Mammary epithelial cell (primary cell): ENCODE measurements at regions not wholly inside any gene's neighbourhood (a gene's known extent, or its start where the extent isn't known, plus 50 kb on each side); places are given as distances from the start of the nearest gene placed in this dataset.

ENCODE experiments used
- CTCF ChIP-seq, 2 donors: IDR thresholded peaks in 1 of 2; conservative IDR thresholded peaks in 1 of 2; 2 replicates each; pipeline ENCODE4 v1.5.1; 2011 to 2012; ENCODE audit warnings: inconsistent platforms in 2 of 2, low read length in 2 of 2, mild to moderate bottlenecking in 2 of 2, control low read depth in 1 of 2, low read depth in 1 of 2; ENCODE audit not compliant: insufficient read depth in 1 of 2; ENCODE audit errors: extremely low read depth in 1 of 2
- EZH2 ChIP-seq: IDR thresholded peaks from 2 replicates; pipeline ENCODE4 v1.6.1; 2012; ENCODE audit warnings: low read length, inconsistent platforms, borderline replicate concordance

GRCh38 chr5:119828541-119828940 lies 199.2 kb downstream of the FAM170A start:
- TF ChIP-seq CTCF (conservative IDR thresholded peaks at IDR 0.05 in 1 of 2, IDR thresholded peaks at IDR 0.05 in 1 of 2; ENCODE audit: extremely low read depth in 1 of 2, insufficient read depth in 1 of 2, low read depth in 1 of 2, low read length in 2 of 2), result no peak
- no peak for TF ChIP-seq EZH2
